Testis (tissue), 2 donors: ENCODE measurements at regions not wholly inside any gene's neighbourhood (a gene's known extent, or its start where the extent isn't known, plus 50 kb on each side); places are given as distances from the start of the nearest gene placed in this dataset.

Experiments
- POLR2A ChIP-seq: fragments of 450-650 bp; IDR thresholded peaks from one replicate; pipeline ENCODE4 v1.6.1; 2017; ENCODE audit warnings: antibody characterized with exemption, mild to moderate bottlenecking, moderate library complexity
- TF ChIP-seq, protein P1 (sequence below), 3 experiments: fragments of 450-650 bp in 2 of 3; fragments of 200-600 bp in 1 of 3; sonication (generic) in 1 of 3; IDR thresholded peaks; one replicate each; pipeline ENCODE4 v1.5.1; 2016 to 2019; ENCODE audit warnings: antibody characterized with exemption in 3 of 3, mild to moderate bottlenecking in 2 of 3, moderate library complexity in 1 of 3

DNA sequence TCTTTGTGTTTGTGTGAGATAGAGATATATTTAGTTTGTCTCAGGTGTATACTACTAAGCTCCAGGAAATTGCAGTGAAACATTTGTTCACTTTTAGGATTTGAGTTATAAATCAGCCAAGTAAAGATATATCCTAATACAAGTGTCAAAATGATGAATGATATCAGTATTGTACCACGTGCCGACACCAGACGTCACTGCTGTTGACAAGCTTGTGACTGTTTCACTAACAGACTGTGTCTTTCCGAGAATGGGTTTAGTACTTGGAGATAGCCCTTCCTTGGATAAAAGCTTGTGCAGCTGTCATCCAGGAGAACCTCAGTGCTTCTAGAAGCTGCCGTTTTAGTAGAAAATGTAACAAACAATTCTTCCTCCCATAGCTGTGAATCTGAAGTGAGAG is 343.3 kb downstream of the FBXO8 start:
- TF ChIP-seq, protein P1, sequence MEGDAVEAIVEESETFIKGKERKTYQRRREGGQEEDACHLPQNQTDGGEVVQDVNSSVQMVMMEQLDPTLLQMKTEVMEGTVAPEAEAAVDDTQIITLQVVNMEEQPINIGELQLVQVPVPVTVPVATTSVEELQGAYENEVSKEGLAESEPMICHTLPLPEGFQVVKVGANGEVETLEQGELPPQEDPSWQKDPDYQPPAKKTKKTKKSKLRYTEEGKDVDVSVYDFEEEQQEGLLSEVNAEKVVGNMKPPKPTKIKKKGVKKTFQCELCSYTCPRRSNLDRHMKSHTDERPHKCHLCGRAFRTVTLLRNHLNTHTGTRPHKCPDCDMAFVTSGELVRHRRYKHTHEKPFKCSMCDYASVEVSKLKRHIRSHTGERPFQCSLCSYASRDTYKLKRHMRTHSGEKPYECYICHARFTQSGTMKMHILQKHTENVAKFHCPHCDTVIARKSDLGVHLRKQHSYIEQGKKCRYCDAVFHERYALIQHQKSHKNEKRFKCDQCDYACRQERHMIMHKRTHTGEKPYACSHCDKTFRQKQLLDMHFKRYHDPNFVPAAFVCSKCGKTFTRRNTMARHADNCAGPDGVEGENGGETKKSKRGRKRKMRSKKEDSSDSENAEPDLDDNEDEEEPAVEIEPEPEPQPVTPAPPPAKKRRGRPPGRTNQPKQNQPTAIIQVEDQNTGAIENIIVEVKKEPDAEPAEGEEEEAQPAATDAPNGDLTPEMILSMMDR (IDR thresholded peaks at IDR 0.05), result no peak
- no peak for TF ChIP-seq POLR2A
